DMS 273 (cell line): ENCODE measurements at regions not wholly inside any gene's neighbourhood (a gene's known extent, or its start where the extent isn't known, plus 50 kb on each side); places are given as distances from the start of the nearest gene placed in this dataset.

ENCODE experiments used
- DNase-seq: peaks from one replicate; lab custom pipeline; 2025; ENCODE audit not compliant: unreplicated experiment; lab: John Stamatoyannopoulos, UW

DNA sequence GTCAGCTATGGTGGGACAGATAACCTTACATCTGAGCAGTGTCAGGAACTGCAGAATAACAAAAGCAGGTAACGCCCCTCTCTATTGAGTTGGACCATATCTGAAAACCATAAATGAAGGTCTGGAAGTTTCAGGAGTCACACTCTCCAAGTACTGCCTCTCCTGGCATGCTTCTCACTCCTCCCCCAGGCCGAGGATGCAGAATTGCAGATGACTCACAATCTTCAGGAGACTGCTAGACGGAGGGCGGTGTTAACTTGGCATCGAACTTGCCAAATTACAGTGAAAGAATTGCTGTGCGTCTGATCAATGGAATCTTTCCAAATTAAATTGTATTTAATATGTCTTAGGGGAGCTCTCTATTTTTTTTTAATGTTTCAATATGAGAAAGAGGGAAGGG is 67.1 kb upstream of the TRIM2 start:
- no peak for DNase-seq

DNA sequence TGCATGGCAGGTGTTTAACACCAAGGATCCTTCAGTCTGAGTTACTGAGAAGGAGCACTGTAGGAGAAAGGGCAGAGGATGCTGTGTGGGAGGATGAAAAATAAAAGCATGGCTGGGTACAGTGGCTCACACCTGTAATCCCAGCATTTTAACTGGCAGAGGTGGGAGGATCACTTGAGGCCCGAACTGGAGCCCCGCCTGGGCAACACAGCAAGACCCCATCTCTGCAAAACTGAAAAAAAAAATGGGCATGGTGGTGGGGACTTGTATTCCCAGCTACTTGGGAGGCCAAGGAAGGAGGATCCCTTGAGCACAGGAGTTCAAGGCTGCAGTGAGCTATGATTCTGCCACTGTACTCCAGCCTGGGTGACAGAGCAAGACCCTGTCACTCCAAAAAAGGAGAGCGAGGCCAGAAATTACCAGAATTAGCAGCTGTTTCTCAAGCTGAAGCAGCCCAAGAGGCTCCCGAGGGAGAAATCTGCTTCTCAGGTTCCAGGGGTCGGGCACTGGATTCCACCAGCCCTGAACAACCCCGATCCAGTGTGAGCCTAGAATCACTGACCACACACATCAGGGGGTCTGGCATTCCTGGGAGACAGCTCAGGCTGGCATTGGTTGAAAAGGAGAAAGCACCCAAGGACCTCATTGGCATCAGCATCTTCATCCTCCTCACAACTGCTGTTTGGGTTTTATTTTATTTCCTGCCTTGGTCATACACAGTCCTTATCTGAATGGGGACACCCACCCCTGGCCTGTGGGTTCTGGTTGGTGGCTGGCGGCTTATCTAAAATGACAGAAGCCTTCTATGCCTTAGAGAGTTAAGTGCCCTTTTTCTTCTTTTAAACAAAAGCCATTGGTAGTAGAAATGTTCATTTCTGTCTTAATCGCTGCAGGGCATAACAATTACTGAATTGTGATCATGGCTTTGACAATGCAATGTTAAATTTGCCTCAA is 66.3 kb upstream of the TRIM2 start:
- no peak for DNase-seq

DNA sequence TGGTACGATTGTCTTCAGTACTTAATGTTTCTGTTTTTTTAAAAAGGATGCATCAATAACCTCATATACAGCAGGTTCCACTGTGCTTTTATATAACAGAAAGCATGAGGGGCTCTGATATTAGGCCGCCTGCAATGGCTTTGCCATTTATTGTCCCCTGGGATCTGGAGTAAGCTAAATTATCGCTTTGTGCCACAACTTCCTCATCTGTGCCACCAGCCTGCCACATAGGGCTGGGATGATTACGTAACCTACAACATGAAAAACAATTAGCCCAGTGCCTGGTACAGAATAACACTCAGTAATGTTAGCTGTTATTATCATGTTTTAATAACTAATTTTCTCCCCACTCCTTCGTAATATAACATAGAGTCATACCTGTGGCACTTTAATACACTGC is 65.5 kb upstream of the TRIM2 start:
- DNase-seq, result no peak

- no peak for DNase-seq
Measured at GRCh38 chr4:153140294-153140693, 63.9 kb upstream of the TRIM2 start.

DNA sequence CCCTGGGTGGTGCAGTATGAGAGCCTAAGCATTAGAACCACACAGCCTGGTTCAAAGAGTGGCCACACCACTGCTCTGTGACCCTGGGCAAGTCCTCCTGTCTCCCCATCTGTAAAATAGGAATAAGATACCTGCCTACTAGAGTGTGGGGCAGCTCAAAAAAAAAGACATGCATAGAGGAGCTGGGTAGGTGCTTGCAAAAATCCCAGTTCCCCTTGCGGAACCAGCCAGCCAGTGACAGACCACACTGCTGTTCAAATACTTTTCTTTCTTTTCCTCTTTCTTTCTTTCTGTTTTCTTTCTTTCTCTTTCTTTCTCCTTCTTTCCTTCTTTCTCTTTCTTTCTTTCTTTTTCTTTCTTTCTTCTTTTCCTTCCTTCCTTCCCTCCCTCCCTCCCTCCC is 63.0 kb upstream of the TRIM2 start:
- no peak for DNase-seq

GRCh38 chr4:153142700-153143438 is 61.4 kb upstream of the TRIM2 start:
- DNase-seq, result peak; percentile 90

DNA sequence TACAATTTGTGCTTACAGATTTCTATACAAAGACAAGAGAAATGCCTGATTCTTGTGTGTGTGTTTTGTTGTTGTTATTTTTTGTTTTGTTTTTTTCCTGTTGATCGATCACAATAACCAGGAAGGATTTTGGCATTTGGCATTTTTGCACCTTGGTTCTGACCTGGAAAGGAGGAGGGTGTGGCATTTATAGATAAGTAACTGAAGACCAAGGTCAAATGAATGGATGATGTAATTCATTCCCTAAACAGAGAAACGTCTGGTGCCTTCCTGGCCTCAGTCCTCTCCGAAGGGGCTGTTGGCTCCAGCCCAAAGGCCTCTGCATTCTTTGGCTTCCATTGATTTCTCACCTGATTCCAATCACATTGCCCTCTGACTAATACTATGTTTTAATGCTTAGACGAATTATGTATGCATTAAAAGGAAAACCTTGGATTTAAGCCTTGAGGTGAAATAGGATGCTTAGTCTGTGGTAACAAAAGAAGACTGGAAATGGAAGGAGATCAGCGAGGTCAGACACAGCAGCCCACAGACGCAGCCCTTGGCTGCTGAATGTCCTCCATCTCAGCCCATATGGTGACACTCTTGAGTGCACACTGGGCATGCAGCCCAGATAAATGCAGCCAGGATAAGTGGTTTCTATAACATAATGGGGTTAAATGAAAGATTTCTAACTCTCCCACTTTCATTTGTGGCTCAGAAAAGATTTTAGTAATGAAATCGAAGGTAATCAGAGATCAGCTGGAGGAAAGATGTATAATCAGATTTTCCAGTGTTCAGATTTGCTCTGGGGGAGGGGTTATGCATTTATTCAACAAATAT is 60.5 kb upstream of the TRIM2 start:
- peak; percentile 92 for DNase-seq

DNA sequence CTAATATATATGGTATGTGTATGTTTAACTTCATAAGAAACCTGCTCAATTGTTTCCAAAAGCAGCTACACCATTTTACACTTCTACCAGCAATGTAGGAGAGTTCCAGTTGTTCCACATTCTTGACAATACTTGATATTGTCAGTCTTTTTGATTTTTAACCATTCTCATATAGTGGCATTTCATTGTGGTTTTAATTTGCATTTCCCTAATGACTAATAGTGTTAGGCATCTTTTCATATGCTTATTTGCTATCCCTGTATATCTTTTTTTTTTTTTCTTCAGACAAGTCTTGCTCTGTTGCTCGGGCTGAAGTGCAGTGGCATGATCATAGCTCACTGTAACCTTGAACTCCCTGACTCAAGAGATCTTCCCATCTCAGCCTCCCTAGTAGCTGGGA is 58.2 kb upstream of the TRIM2 start:
- DNase-seq, result no peak

GRCh38 chr4:153146961-153147360 is 57.3 kb upstream of the TRIM2 start:
- DNase-seq, result no peak

DNA sequence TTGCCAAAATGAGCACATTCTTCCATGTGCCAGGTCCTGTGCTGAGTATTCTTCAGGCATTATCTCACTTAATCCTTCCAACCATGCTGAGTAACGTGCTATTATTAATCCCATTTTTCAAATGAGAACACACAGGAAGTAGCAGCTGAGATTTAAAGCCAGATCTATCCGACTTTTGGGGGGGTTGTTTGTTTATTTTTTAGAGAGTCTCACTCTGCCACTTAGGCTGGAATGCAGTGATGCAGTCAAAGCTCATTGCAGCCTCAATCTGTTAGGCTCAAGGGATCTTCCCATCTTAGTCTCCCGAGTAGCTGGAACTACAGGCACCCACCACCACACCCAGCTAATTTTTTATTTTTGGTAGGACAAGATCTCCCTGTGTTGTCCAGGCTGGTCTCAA is 55.5 kb upstream of the TRIM2 start:
- DNase-seq, result no peak

DNA sequence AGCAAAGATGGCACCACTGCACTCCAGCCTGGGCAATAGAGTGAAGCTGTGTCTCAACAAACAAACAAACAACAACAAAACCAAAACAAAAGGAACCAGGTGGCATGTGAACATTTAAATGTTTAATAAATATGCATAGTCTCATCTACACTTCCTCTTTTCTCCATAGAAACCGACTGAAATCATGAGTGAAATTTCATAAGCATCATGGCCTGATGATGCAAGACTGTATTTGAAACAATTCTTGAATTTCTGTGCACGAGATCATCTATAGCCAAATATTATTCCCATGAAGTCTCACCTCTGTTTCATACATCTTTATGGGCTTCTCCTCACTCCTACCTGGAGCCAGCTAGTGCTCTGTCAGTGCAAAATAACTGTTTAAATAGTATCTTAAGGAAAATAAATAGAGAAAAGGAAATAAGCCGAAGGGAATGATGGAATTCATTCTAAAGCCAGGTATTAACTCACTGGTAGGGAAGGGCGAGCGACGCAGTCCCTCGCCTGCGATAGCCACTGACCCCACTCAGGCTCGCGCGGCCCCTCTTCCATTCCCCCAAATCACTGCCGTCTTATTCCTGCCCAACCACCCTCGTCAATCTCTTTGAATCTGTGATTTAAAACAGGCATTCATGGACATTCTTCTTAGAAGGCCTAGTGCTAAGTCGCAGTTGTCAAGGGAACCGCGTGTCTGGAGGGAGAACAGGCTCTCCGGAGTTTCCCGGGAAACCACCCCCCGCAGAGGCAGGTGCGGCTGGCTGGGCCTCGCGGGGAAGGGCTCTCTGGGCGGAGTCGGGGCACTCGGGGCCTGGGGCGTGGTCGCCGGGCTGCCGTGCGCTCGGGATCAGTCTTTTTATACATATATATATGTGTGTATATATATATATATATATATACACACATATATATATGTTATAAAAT is 52.4 kb upstream of the TRIM2 start:
- DNase-seq, result peak; percentile 87

GRCh38 chr4:153152501-153153338 is 51.5 kb upstream of the TRIM2 start:
- DNase-seq, result peak; percentile 73

- peak; percentile 79 for DNase-seq
Measured at GRCh38 chr4:153153339-153153871, 50.8 kb upstream of the TRIM2 start.

GRCh38 chr4:153154007-153154975 is 50.0 kb upstream of the TRIM2 start:
- peak; percentile 75 for DNase-seq
